Loucy (cell line): ENCODE measurements at regions not wholly inside any gene's neighbourhood (a gene's known extent, or its start where the extent isn't known, plus 50 kb on each side); places are given as distances from the start of the nearest gene placed in this dataset.

Source experiments
- H2AFZ ChIP-seq: fragments of 200-600 bp; sonication (generic); 2 replicates; pipeline ENCODE4 v1.6.0; 2016; ENCODE audit warnings: antibody characterized with exemption, mild to moderate bottlenecking, low read length, moderate library complexity
- H3F3A ChIP-seq: fragments of 200-600 bp; 2 replicates; pipeline ENCODE4 v1.6.0; 2016; ENCODE audit warnings: antibody characterized with exemption, low read depth, mild to moderate bottlenecking
- H3K27me3 ChIP-seq: fragments of 200-600 bp; sonication (generic); 2 replicates; pipeline ENCODE4 v1.6.1; 2014; ENCODE audit warnings: low read length, mild to moderate bottlenecking; ENCODE audit not compliant: insufficient read depth, poor library complexity, severe bottlenecking
- H3K36me3 ChIP-seq: fragments of 200-600 bp; sonication (generic); 2 replicates; pipeline ENCODE4 v1.6.1; 2016; ENCODE audit warnings: low read length; ENCODE audit not compliant: insufficient read depth
- H3K4me1 ChIP-seq: fragments of 200-600 bp; sonication (generic); 2 replicates; pipeline ENCODE4 v1.5.1; 2014; ENCODE audit warnings: low read length, mild to moderate bottlenecking; ENCODE audit not compliant: insufficient read depth, poor library complexity, severe bottlenecking
- H3K4me2 ChIP-seq: fragments of 200-600 bp; sonication (generic); 2 replicates; pipeline ENCODE4 v1.6.0; 2014; ENCODE audit warnings: antibody characterized with exemption, low read length, low read depth, mild to moderate bottlenecking; ENCODE audit not compliant: poor library complexity, severe bottlenecking
- H3K4me3 ChIP-seq: fragments of 200-600 bp; sonication (generic); 2 replicates; pipeline ENCODE4 v1.5.1; 2014; ENCODE audit warnings: low read length, mild to moderate bottlenecking, mixed read lengths; ENCODE audit not compliant: poor library complexity, severe bottlenecking
- H3K79me2 ChIP-seq: fragments of 200-600 bp; sonication (generic); 2 replicates; pipeline ENCODE4 v1.6.1; 2014; ENCODE audit warnings: low read length; ENCODE audit not compliant: insufficient read depth
- H3K9ac ChIP-seq: fragments of 200-600 bp; sonication (generic); 2 replicates; pipeline ENCODE4 v1.6.0; 2014; ENCODE audit warnings: mild to moderate bottlenecking, low read depth, low read length, moderate library complexity; ENCODE audit not compliant: poor library complexity, severe bottlenecking
- H3K9me2 ChIP-seq: fragments of 200-600 bp; sonication (generic); replicated peaks from 2 replicates; pipeline ENCODE4 v1.6.1; 2016; ENCODE audit warnings: low read depth, low read length, mixed read lengths
- H3K9me3 ChIP-seq: fragments of 200-600 bp; sonication (generic); 2 replicates; pipeline ENCODE4 v1.6.1; 2014; ENCODE audit warnings: mild to moderate bottlenecking, antibody characterized with exemption, low read length, low read depth; ENCODE audit not compliant: insufficient read depth
- H4K20me1 ChIP-seq: fragments of 200-600 bp; sonication (generic); 2 replicates; pipeline ENCODE4 v1.6.0; 2014; ENCODE audit warnings: antibody characterized with exemption, low read length, mild to moderate bottlenecking; ENCODE audit not compliant: insufficient read depth, poor library complexity, severe bottlenecking
- EZH2phosphoT487 ChIP-seq: fragments of 200-600 bp; IDR thresholded peaks from 2 replicates; pipeline ENCODE4 v1.6.1; 2018; ENCODE audit warnings: antibody characterized with exemption, mild to moderate bottlenecking, moderate library complexity, borderline replicate concordance
- TF ChIP-seq, protein P1 (sequence below): fragments of 200-600 bp; sonication (generic); conservative IDR thresholded peaks from 2 replicates; pipeline ENCODE4 v1.5.1; 2014; ENCODE audit warnings: mild to moderate bottlenecking, antibody characterized with exemption, low read length

DNA sequence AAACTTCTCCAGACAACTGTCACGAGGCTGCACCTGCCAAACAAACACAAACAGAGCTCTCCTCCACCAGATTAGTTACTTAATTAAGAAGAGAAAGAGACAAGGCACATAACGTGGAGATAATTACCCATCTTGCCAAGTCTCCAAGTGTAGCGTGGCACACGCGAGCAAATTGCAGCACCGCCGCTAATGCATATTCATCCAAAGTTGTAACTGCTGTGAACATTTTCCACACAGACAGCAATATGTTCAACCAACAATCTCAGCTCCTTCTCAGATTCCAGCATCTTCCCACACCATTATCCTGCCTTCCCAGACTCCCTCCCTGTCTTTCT, 309.6 kb upstream of the TLE3 start:
- H3K9me2 ChIP-seq: no peaks in the 10 kb centered on the region

DNA sequence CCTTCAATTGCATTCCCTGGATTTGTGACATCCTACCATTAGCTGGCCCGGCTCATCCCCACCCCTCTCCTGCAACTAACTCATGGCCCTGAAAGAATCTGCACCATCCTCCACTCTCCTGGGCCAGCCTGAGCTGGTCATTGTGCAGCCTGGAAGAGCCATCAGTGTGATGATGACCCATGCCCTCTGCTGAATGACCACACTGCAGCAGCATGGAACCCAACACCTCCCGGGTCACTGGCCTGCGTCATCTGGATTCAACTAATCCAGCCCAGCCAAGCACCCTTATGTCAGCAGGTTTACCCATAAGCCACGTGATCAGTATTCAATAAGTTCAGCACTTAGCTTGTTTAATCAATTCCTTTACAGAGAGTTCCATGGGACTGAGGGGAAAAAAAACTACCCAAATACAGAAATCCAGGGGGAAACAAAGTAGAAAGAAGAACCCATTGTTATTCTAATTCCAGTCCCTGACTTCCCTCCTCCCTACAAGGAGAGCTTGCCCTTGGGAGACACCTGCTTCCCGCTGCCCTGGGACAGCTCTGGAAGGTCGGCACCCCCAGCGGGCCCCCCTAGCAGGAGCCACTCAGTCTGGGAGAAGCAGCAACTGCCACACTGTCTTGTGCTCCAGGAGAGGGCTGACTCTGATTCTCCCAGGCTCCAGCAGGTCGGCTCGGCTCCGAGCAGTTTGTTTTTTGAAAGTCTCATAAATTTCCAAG, 309.1 kb upstream of the TLE3 start:
- Histone ChIP-seq H3K9me3 (no peaks in the 10 kb centered on the region), H2AFZ (no peak overlapping the region), H3K4me3 (no peak overlapping the region), H3K4me1 (peaks cover 15% of the 10 kb centered on the region), H3F3A (no peaks in the 10 kb centered on the region), H3K79me2 (no peaks in the 10 kb centered on the region), H4K20me1 (no peaks in the 10 kb centered on the region), H3K4me2 (no peak overlapping the region), H3K36me3 (no peaks in the 10 kb centered on the region), H3K27me3 (no peaks in the 10 kb centered on the region), H3K9ac (no peak overlapping the region), H3K9me2 (no peaks in the 10 kb centered on the region)
- TF ChIP-seq, protein P1, sequence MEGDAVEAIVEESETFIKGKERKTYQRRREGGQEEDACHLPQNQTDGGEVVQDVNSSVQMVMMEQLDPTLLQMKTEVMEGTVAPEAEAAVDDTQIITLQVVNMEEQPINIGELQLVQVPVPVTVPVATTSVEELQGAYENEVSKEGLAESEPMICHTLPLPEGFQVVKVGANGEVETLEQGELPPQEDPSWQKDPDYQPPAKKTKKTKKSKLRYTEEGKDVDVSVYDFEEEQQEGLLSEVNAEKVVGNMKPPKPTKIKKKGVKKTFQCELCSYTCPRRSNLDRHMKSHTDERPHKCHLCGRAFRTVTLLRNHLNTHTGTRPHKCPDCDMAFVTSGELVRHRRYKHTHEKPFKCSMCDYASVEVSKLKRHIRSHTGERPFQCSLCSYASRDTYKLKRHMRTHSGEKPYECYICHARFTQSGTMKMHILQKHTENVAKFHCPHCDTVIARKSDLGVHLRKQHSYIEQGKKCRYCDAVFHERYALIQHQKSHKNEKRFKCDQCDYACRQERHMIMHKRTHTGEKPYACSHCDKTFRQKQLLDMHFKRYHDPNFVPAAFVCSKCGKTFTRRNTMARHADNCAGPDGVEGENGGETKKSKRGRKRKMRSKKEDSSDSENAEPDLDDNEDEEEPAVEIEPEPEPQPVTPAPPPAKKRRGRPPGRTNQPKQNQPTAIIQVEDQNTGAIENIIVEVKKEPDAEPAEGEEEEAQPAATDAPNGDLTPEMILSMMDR: no peak
- no peak for TF ChIP-seq EZH2phosphoT487

More for the DNA sequence above, 309.6 kb upstream of the TLE3 start:
- Histone ChIP-seq H3F3A (no peaks in the 10 kb centered on the region), H3K9ac (no peak overlapping the region), H3K9me3 (no peaks in the 10 kb centered on the region), H3K4me1 (peaks cover 15% of the 10 kb centered on the region), H3K4me3 (no peak overlapping the region), H3K36me3 (no peaks in the 10 kb centered on the region), H3K27me3 (no peaks in the 10 kb centered on the region), H3K79me2 (no peaks in the 10 kb centered on the region), H2AFZ (no peak overlapping the region), H3K4me2 (no peak overlapping the region), H4K20me1 (no peaks in the 10 kb centered on the region)
- TF ChIP-seq, protein P1: no peak
- TF ChIP-seq EZH2phosphoT487: no peak

DNA sequence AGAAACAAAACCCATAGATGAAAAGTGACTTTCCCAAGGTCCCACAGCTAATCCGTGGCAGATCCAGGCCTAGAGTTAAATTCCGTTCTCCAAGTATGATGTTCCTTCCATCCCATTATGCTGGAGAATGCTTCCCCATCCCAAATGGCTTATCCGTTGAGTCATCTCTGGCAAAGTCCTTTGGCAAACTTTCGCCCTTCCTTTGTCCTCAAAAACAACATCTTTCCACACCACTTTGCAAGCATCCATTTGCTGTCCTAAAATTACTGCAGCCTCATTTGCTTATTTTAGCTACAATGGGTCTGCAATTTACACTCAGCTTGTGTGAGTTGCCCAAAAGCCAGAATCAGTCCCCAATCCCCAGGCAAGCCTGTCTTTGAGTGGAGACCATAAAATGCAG, 304.0 kb upstream of the TLE3 start:
- no peak overlapping the region for H3K9ac ChIP-seq
- TF ChIP-seq, protein P1: no peak
- H3K9me2 ChIP-seq: no peaks in the 10 kb centered on the region
- H3F3A ChIP-seq: no peaks in the 10 kb centered on the region
- peaks cover 14% of the 10 kb centered on the region for H3K4me1 ChIP-seq
- no peak overlapping the region for H3K4me3 ChIP-seq
- no peak overlapping the region for H2AFZ ChIP-seq
- no peaks in the 10 kb centered on the region for H3K79me2 ChIP-seq
- H3K27me3 ChIP-seq: no peaks in the 10 kb centered on the region
- no peak overlapping the region for H3K4me2 ChIP-seq
- H3K9me3 ChIP-seq: no peaks in the 10 kb centered on the region
- H3K36me3 ChIP-seq: no peaks in the 10 kb centered on the region
- H4K20me1 ChIP-seq: no peaks in the 10 kb centered on the region
